Loucy (cell line): ENCODE measurements at regions not wholly inside any gene's neighbourhood (a gene's known extent, or its start where the extent isn't known, plus 50 kb on each side); places are given as distances from the start of the nearest gene placed in this dataset.

Experiments used
- CTCF ChIP-seq: fragments of 200-600 bp; sonication (generic); conservative IDR thresholded peaks from 2 replicates; pipeline ENCODE4 v1.5.1; 2014; ENCODE audit warnings: mild to moderate bottlenecking, antibody characterized with exemption, low read length
- EZH2phosphoT487 ChIP-seq: fragments of 200-600 bp; IDR thresholded peaks from 2 replicates; pipeline ENCODE4 v1.6.1; 2018; ENCODE audit warnings: antibody characterized with exemption, mild to moderate bottlenecking, moderate library complexity, borderline replicate concordance

DNA sequence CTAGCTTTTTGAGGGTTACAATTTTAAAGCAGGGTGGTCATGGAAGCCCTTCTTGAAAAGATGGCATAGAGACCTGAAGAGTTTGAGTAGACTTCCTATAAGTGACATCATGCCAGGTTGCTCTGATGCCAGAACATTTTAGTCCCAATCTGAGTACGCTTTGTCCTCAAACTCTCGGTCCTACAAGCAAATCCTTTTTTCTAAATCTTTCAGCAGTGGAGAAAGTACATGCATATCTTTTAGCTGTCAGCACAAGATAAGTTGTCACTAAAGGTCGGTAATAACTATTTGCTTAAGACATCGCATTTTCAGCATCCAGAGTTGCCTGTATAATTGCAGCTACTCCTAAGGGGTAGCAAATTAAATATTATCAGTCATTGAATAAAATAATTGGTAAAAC lies 140.4 kb downstream of the ATP6V1G3 start:
- no peak for TF ChIP-seq CTCF
- no peak for TF ChIP-seq EZH2phosphoT487
